Keratinocyte (primary cell): ENCODE measurements at regions not wholly inside any gene's neighbourhood (a gene's known extent, or its start where the extent isn't known, plus 50 kb on each side); places are given as distances from the start of the nearest gene placed in this dataset.

Experiments used
- DNase-seq: peaks from one replicate; pipeline ENCODE4 v3.0.0-alpha.2; 2011; ENCODE audit warnings: low read depth, missing footprints, low spot score
- FAIRE-seq: peaks from 2 replicates; lab custom pipeline; 2011; peaks lifted over from hg19 to GRCh38; lab: Jason Lieb, UNC
- H2AFZ ChIP-seq: 2 replicates; pipeline ENCODE4 v1.6.0; 2012; ENCODE audit warnings: low read length, control low read depth, inconsistent platforms; ENCODE audit not compliant: control insufficient read depth
- H3K27ac ChIP-seq: 2 replicates; pipeline ENCODE4 v1.5.1; 2011; ENCODE audit warnings: low read length; ENCODE audit not compliant: control insufficient read depth, insufficient read depth
- H3K27me3 ChIP-seq: 3 replicates; pipeline ENCODE4 v1.6.0; 2011; ENCODE audit warnings: low read length; ENCODE audit not compliant: control insufficient read depth, insufficient read depth; ENCODE audit errors: extremely low read depth
- H3K36me3 ChIP-seq, 2 experiments: 2 replicates in 1 of 2; 3 replicates in 1 of 2; pipeline ENCODE4 v1.5.1; 2011; ENCODE audit warnings: low read length in 2 of 2, mild to moderate bottlenecking in 1 of 2; ENCODE audit not compliant: control insufficient read depth in 2 of 2, insufficient read depth in 2 of 2; ENCODE audit errors: extremely low read depth in 1 of 2
- H3K4me1 ChIP-seq: 3 replicates; pipeline ENCODE4 v1.5.1; 2011; ENCODE audit warnings: low read length; ENCODE audit not compliant: control insufficient read depth, insufficient read depth; ENCODE audit errors: extremely low read depth
- H3K4me2 ChIP-seq: 3 replicates; pipeline ENCODE4 v1.6.0; 2011; ENCODE audit warnings: low read depth, low read length; ENCODE audit not compliant: control insufficient read depth, insufficient read depth; ENCODE audit errors: extremely low read depth
- H3K4me3 ChIP-seq, 3 experiments: fragments of 200-600 bp in 1 of 3; sonication (generic) in 1 of 3; 2 replicates in 2 of 3; 3 replicates in 1 of 3; pipeline ENCODE4 v1.5.1; 2011 to 2016; ENCODE audit warnings: low read length in 3 of 3, mild to moderate bottlenecking in 3 of 3, control low read depth in 2 of 3, inconsistent platforms in 1 of 3, low read depth in 1 of 3, mixed read lengths in 1 of 3, mixed run types in 1 of 3, moderate library complexity in 1 of 3; ENCODE audit not compliant: control insufficient read depth in 2 of 3, insufficient read depth in 2 of 3; ENCODE audit errors: extremely low read depth in 1 of 3
- H3K79me2 ChIP-seq: 2 replicates; pipeline ENCODE4 v1.6.0; 2012; ENCODE audit warnings: low read length; ENCODE audit not compliant: control insufficient read depth, insufficient read depth
- H3K9ac ChIP-seq: 3 replicates; pipeline ENCODE4 v1.6.0; 2011; ENCODE audit warnings: low read length; ENCODE audit not compliant: control insufficient read depth, insufficient read depth; ENCODE audit errors: extremely low read depth
- H3K9me1 ChIP-seq: 3 replicates; pipeline ENCODE4 v1.6.0; 2011; ENCODE audit warnings: low read length; ENCODE audit not compliant: control insufficient read depth, insufficient read depth; ENCODE audit errors: extremely low read depth
- H3K9me3 ChIP-seq: 2 replicates; pipeline ENCODE4 v1.5.1; 2012; ENCODE audit warnings: low read depth, low read length; ENCODE audit not compliant: control insufficient read depth
- H4K20me1 ChIP-seq: 3 replicates; pipeline ENCODE4 v1.6.0; 2011; ENCODE audit warnings: low read length; ENCODE audit not compliant: control insufficient read depth, insufficient read depth; ENCODE audit errors: extremely low read depth
- CTCF ChIP-seq, 3 experiments: IDR thresholded peaks in 1 of 3; conservative IDR thresholded peaks in 1 of 3; optimal IDR thresholded peaks in 1 of 3; 2 replicates in 2 of 3; 3 replicates in 1 of 3; pipeline versions ENCODE3 to v1.5.1; 2011; ENCODE audit warnings: low read length in 3 of 3, mild to moderate bottlenecking in 3 of 3, moderate library complexity in 2 of 3, control low read depth in 1 of 3, inconsistent platforms in 1 of 3; ENCODE audit not compliant: insufficient read depth in 2 of 3; ENCODE audit errors: extremely low read depth in 1 of 3
- EZH2 ChIP-seq: IDR thresholded peaks from one replicate; pipeline ENCODE4 v1.6.1; 2012; ENCODE audit warnings: inconsistent platforms, mild to moderate bottlenecking, low read length, moderate library complexity
- dilution Hi-C: fragments of 300-500 bp; cut with MboI; formaldehyde crosslinking; loops from one replicate; pipeline ENCODE4 v1.7.0; 2020; ENCODE audit warnings: low sequenced_read_pairs; ENCODE audit not compliant: extremely low pct_ligation_motif_present

- no peak for FAIRE-seq
- dilution Hi-C loops, result no loop called here
Observed at GRCh38 chr2:125444106-125444505, 1211.9 kb upstream of the GYPC start.

GRCh38 chr2:125445495-125445894 lies 1210.5 kb upstream of the GYPC start:
- no peak for TF ChIP-seq EZH2
- H3K9me3 ChIP-seq, result no peaks in the 10 kb centered on the region
- no peaks in the 10 kb centered on the region for H3K36me3 ChIP-seq
- no peaks in the 10 kb centered on the region for H3K27me3 ChIP-seq
- H3K4me3 ChIP-seq, result no peak overlapping the region
- no peak overlapping the region for H3K4me2 ChIP-seq
- no peaks in the 10 kb centered on the region for H3K4me1 ChIP-seq
- no peaks in the 10 kb centered on the region for H4K20me1 ChIP-seq
- DNase-seq (no peak), FAIRE-seq (no peak)
- H3K9ac ChIP-seq, result no peak overlapping the region
- no peak overlapping the region for H3K27ac ChIP-seq
- H3K79me2 ChIP-seq, result no peaks in the 10 kb centered on the region
- dilution Hi-C loops, result no loop called here
- no peak overlapping the region for H2AFZ ChIP-seq
- H3K9me1 ChIP-seq, result no peaks in the 10 kb centered on the region

More at GRCh38 chr2:125444106-125444505, 1211.9 kb upstream of the GYPC start:
- Histone ChIP-seq H3K27me3 (no peaks in the 10 kb centered on the region), H3K4me1 (no peaks in the 10 kb centered on the region), H3K36me3 (no peaks in the 10 kb centered on the region), H2AFZ (no peak overlapping the region), H3K4me3 (no peak overlapping the region), H3K9me3 (no peaks in the 10 kb centered on the region), H3K9ac (no peak overlapping the region), H3K4me2 (no peak overlapping the region), H3K79me2 (no peaks in the 10 kb centered on the region), H4K20me1 (no peaks in the 10 kb centered on the region), H3K27ac (no peak overlapping the region), H3K9me1 (no peaks in the 10 kb centered on the region)
- TF ChIP-seq CTCF (optimal IDR thresholded peaks at IDR 0.05 in 1 of 3, IDR thresholded peaks at IDR 0.05 in 1 of 3, conservative IDR thresholded peaks at IDR 0.05 in 1 of 3; ENCODE audit: extremely low read depth in 1 of 3, insufficient read depth in 2 of 3, low read length in 3 of 3) (no peak), EZH2 (no peak)
- DNase-seq, result no peak

GRCh38 chr2:125450092-125450491 lies 1205.9 kb upstream of the GYPC start:
- DNase-seq, result no peak
- Histone ChIP-seq H3K9ac (no peak overlapping the region), H3K4me1 (no peaks in the 10 kb centered on the region), H3K27ac (no peak overlapping the region), H3K27me3 (no peaks in the 10 kb centered on the region), H3K9me3 (no peaks in the 10 kb centered on the region), H3K4me3 (no peak overlapping the region), H2AFZ (no peak overlapping the region), H3K36me3 (no peaks in the 10 kb centered on the region), H3K79me2 (no peaks in the 10 kb centered on the region), H4K20me1 (no peaks in the 10 kb centered on the region), H3K4me2 (no peak overlapping the region), H3K9me1 (no peaks in the 10 kb centered on the region)
- dilution Hi-C loops, result no loop called here
- FAIRE-seq, result no peak
- no peak for TF ChIP-seq EZH2
- TF ChIP-seq CTCF (optimal IDR thresholded peaks at IDR 0.05 in 1 of 3, IDR thresholded peaks at IDR 0.05 in 1 of 3, conservative IDR thresholded peaks at IDR 0.05 in 1 of 3; ENCODE audit: extremely low read depth in 1 of 3, insufficient read depth in 2 of 3, low read length in 3 of 3), result no peak
